ENCODE measurements at regions not wholly inside any gene's neighbourhood (a gene's known extent, or its start where the extent isn't known, plus 50 kb on each side); places are given as distances from the start of the nearest gene placed in this dataset.

DNA sequence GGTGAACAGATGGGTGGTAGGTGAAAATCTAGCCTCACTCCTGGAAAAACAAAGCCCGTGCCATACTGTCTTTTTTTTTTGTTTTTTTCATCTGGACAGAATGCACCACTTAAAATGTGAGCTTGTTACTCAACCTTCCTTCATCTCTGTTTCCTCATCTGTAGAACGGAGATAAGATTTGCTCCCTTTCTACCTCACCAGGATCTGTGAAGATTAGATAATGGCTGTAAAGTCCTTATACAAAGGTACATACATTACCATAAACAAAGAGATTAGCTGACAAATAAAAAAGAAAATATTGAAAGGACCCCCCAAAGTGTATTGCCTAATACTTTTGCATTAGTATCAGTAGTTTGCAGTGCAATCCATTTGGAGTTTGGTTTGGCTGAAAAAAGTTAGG, 75.4 kb upstream of the ZEB2 start:
- DNase-seq, result no peak

DNA sequence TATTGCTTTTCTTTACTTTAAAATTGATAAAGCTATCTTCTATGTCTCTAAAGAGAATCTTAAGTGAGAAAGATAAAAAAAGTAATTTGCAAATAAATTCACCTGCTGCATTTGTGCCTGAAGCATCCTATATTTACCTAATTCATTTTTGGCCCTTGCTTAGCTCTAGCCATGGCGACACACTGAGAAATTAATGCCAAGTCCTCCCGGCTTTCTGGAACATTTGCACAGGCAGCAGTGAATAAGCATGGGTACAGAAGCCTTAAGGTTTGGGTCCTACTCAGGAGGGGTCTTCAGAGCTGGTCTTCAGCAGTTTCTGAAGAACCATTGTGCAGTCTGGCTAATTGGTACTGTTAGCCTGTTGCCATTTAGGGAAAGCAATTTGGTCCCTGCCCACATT, 73.9 kb upstream of the ZEB2 start:
- no peak for DNase-seq

GRCh38 chr2:144592500-144593256, 72.8 kb upstream of the ZEB2 start:
- no peak for DNase-seq

DNA sequence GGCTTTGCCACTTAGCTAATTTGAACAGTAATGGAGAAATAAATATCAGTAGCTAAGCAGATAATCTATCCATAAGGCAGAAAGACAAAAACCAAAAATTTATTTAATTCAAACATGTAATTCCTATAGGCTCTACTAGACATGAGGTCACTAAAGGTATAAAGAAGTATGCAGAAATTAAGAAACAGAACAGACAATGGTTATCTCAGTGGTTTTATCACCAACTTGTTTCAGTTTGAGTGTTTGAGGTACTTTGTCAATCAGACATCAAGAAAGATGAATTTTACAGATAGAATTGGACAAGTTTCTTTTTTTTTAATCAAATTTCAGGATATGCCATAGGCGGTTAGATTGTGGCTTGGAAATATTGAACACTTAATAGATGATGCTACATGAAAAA, 67.4 kb upstream of the ZEB2 start:
- DNase-seq, result no peak

- no peak for DNase-seq
Measured at GRCh38 chr2:144586476-144586875, 66.6 kb upstream of the ZEB2 start.

GRCh38 chr2:144583741-144584453, 64.0 kb upstream of the ZEB2 start:
- DNase-seq, result no peak

DNA sequence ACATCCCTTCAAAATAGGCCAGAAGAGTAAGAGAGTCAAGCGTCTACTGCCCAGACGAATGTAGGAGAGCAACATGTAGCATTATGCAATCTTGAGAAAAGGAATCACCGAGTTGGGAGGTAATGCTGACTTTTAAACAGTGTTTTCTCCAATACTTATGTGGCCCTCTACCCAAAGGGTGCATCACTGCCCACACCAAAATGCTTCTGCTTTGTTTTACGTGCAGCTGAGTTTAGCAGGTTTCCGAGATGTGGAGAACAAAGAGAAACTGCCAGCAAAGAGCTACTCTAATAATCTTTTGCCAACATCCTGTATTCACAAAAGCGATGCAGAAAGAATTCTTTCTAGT, 63.4 kb upstream of the ZEB2 start:
- DNase-seq, result no peak

GRCh38 chr2:144582651-144583380, 62.9 kb upstream of the ZEB2 start:
- DNase-seq, result no peak

DNA sequence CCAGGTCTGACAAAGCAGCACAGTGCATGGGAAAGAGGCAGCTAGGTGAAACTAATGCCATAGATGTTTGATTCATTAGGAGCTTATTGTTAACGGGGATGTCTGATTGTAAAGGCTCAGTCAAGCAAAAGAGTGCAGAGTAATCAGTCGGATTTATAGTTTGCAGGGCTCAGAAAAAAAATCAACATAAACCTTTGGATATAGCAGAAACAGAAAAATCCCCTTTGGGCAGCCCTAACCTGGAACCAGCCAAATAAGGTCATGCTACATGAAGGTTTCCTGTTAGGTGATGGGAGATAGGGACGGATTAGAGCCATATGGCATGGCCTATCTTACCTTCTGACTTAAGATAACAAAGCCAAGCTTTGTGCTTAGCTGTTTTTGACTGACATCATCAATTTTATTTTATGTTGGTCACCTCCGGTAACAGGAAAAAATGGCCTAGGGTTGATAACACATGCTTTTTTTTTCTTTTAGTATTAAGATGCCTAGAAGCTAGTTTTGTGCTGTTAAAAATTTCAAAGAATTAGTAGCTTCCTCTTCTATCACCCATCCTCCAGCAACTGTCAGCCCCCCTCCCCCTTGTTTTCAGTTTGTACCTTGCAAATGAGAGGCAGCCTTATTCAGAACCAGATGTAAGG, 60.7 kb upstream of the ZEB2 start:
- DNase-seq, result no peak

DNA sequence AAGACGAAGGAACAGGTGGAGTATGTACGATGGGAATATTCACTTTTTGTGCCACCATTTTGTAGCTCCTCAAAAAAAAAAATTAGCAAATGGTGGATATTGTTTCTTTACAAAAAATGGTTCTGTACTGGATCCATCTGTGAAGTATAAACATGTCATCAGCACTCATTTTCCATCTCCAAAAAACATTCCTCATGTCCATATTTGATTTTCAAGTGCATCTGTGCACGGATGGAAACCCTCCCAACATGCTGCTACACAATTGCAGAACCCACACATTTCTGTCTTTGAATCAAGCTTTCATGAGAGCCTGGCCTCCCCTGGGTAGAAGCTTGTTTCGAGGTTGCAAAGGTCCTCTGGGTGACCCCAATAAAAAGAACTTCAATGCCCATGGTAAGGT, 59.6 kb upstream of the ZEB2 start:
- no peak for DNase-seq

- no peak for DNase-seq
Measured at GRCh38 chr2:144578099-144578498, 58.2 kb upstream of the ZEB2 start.

DNA sequence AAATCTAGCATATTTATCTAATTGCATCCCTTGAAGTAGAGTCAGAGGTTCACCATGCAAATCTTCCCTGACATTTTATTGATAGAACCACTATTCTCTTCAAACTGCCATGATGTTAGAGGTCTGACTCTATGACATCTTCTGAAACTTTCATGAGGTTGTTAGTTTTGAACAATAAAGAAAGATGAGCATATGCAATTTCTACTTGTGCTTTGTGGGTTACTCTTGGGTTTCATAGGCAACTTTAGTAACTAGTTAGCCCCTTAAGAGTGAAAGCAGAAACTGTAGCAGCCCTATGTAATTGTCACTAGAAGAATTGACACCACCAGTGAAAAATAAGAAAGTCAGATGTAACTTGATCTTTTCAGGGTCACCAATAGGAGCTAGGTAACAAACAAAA, 53.1 kb upstream of the ZEB2 start:
- no peak for DNase-seq

GRCh38 chr2:144571770-144572169, 51.9 kb upstream of the ZEB2 start:
- DNase-seq, result no peak

GRCh38 chr2:144570566-144570965, 50.6 kb upstream of the ZEB2 start:
- DNase-seq, result no peak

Measured in islet precursor cell (in vitro differentiated cells).